KMS-11 (cell line): ENCODE measurements at regions not wholly inside any gene's neighbourhood (a gene's known extent, or its start where the extent isn't known, plus 50 kb on each side); places are given as distances from the start of the nearest gene placed in this dataset.

Experiments used
- H2AFZ ChIP-seq: fragments of 200-600 bp; sonication (generic); 2 replicates; pipeline ENCODE4 v1.6.1; 2016; ENCODE audit warnings: antibody characterized with exemption, mixed run types, low read depth
- H3K27ac ChIP-seq: fragments of 200-600 bp; sonication (generic); 2 replicates; pipeline ENCODE4 v1.6.1; 2016; ENCODE audit warnings: mild to moderate bottlenecking, mixed run types
- H3K27me3 ChIP-seq: fragments of 200-600 bp; sonication (generic); 2 replicates; pipeline ENCODE4 v1.6.1; 2017; ENCODE audit warnings: mild to moderate bottlenecking, low read depth, mixed run types, moderate library complexity; ENCODE audit not compliant: insufficient read depth
- H3K36me3 ChIP-seq: fragments of 200-600 bp; sonication (generic); 2 replicates; pipeline ENCODE4 v1.6.1; 2017; ENCODE audit warnings: mild to moderate bottlenecking, mixed run types; ENCODE audit not compliant: insufficient read depth
- H3K4me1 ChIP-seq: fragments of 200-600 bp; sonication (generic); 2 replicates; pipeline ENCODE4 v1.6.1; 2016; ENCODE audit warnings: mild to moderate bottlenecking, low read depth, mixed run types; ENCODE audit not compliant: poor library complexity, severe bottlenecking
- H3K4me2 ChIP-seq: fragments of 200-600 bp; sonication (generic); 2 replicates; pipeline ENCODE4 v1.7.0; 2016; ENCODE audit warnings: mild to moderate bottlenecking, mixed run types
- H3K4me3 ChIP-seq: fragments of 200-600 bp; sonication (generic); IDR thresholded peaks from 2 replicates; pipeline ENCODE4 v1.6.1; 2017; ENCODE audit warnings: low read depth, low read length, mixed read lengths; ENCODE audit not compliant: insufficient read depth
- H3K79me2 ChIP-seq: fragments of 200-600 bp; sonication (generic); 2 replicates; pipeline ENCODE4 v1.6.1; 2016; ENCODE audit warnings: low read depth, mixed run types; ENCODE audit not compliant: insufficient read depth
- H3K9ac ChIP-seq: fragments of 200-600 bp; sonication (generic); 2 replicates; pipeline ENCODE4 v1.6.1; 2016; ENCODE audit warnings: mild to moderate bottlenecking, mixed run types
- H4K20me1 ChIP-seq: fragments of 200-600 bp; sonication (generic); 2 replicates; pipeline ENCODE4 v1.6.1; 2016; ENCODE audit warnings: mild to moderate bottlenecking, mixed run types; ENCODE audit not compliant: insufficient read depth
- TF ChIP-seq, protein P1 (sequence below): fragments of 200-600 bp; sonication (generic); conservative IDR thresholded peaks from 2 replicates; pipeline ENCODE4 v1.6.1; 2017; ENCODE audit warnings: low read depth, mild to moderate bottlenecking, antibody characterized with exemption, low read length, moderate library complexity, mixed read lengths

DNA sequence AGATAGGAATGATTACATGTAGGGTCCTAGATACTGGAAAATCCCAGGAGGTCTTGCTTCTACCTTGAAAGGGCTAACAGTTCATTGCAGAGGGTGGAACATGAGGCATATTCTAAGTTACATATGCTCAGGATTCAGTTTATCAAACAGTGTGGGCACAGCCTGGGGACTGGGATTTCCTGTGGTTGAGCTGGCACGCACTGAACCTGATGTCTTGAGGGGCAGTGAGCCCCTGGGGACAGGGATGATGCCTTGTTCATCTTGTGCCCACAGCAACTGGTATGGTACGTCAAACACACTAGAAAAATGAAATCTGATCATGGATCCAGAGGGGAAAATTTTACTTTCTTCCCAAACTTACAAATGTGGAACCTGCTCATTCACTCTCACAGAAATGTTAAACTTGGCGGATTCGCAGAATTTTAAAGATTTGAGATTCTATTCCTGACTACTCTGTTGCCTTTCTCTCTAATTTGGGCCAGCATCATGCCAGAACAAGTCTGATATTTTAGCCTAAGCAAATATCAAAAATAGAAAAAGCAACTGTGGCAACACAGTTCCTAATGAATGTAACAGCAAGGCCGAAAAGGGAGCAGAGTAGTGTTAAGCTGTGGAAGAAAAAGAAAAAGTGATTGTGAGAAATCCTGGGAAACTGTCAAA is 68.2 kb upstream of the COL24A1 start:
- no peaks in the 10 kb centered on the region for H3K79me2 ChIP-seq
- no peaks in the 10 kb centered on the region for H3K36me3 ChIP-seq
- no peak overlapping the region for H3K4me3 ChIP-seq
- no peaks in the 10 kb centered on the region for H3K27me3 ChIP-seq
- H3K4me1 ChIP-seq = no peaks in the 10 kb centered on the region
- H3K27ac ChIP-seq = no peak overlapping the region
- no peak overlapping the region for H3K9ac ChIP-seq
- no peaks in the 10 kb centered on the region for H4K20me1 ChIP-seq
- TF ChIP-seq, protein P1, sequence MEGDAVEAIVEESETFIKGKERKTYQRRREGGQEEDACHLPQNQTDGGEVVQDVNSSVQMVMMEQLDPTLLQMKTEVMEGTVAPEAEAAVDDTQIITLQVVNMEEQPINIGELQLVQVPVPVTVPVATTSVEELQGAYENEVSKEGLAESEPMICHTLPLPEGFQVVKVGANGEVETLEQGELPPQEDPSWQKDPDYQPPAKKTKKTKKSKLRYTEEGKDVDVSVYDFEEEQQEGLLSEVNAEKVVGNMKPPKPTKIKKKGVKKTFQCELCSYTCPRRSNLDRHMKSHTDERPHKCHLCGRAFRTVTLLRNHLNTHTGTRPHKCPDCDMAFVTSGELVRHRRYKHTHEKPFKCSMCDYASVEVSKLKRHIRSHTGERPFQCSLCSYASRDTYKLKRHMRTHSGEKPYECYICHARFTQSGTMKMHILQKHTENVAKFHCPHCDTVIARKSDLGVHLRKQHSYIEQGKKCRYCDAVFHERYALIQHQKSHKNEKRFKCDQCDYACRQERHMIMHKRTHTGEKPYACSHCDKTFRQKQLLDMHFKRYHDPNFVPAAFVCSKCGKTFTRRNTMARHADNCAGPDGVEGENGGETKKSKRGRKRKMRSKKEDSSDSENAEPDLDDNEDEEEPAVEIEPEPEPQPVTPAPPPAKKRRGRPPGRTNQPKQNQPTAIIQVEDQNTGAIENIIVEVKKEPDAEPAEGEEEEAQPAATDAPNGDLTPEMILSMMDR = no peak
- H2AFZ ChIP-seq = no peak overlapping the region
- no peak overlapping the region for H3K4me2 ChIP-seq

DNA sequence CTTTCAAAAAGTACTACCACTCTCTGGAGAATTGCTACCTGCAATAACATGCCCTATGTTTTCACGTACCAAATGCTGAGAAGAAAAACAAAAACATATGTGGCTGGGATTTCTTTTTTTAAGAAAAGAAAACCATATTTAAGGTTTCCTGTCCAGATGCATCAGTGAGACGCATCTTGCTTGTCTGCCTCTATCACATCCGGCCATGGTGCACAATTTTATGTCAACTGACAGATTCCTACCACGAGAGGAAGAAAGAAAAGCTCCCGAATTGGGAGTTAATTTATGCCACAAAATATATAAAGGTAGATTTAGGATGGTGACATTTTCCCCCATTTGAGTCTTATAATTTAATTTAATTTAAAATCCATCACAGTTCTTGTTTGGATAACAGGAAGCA is 62.3 kb upstream of the COL24A1 start:
- H3K4me3 ChIP-seq = no peak overlapping the region
- no peaks in the 10 kb centered on the region for H4K20me1 ChIP-seq
- no peak overlapping the region for H3K27ac ChIP-seq
- H3K9ac ChIP-seq = no peak overlapping the region
- H3K79me2 ChIP-seq = no peaks in the 10 kb centered on the region
- H3K27me3 ChIP-seq = no peaks in the 10 kb centered on the region
- H3K4me1 ChIP-seq = no peaks in the 10 kb centered on the region
- H3K36me3 ChIP-seq = no peaks in the 10 kb centered on the region
- no peak overlapping the region for H2AFZ ChIP-seq
- TF ChIP-seq, protein P1 = no peak
- H3K4me2 ChIP-seq = no peak overlapping the region

DNA sequence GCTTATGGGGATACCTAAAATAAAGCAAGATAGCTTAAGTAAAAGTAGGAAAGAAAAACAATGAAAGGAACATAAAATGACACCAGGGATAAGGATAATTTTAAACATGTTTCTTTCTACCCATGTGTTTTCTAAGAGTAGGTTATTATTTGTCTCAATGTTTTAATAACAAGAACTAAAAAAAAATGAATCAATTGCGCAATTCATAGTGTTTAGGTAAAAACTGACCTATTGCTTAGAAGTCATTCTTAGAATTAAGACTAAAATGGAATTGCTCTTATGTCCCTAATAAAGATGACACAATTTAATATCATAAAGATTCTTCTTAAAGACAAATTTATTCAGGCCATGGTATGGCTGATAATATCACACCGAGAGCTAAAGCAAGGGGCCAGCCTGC is 58.0 kb upstream of the COL24A1 start:
- TF ChIP-seq, protein P1 = no peak
- H2AFZ ChIP-seq = no peak overlapping the region
- no peaks in the 10 kb centered on the region for H3K4me1 ChIP-seq

DNA sequence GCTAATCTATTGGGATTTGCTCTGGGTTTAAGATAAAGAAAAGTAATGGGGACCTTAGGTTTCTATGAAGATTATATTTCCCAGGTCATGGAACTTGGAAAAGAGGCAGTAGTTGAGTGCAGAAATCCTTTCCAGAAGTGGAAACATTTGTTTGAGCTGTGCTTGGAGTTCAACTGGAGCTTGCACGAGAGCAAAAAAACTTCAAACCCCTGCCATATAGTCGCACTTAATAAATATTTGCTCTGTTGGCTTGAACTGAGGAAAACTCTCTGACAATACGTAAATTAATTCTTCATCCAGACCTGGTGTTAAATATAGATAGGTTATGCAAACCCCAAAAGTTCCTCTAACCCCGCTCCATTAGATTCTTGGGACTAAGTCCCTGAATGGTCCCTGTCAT is 52.8 kb upstream of the COL24A1 start:
- Histone ChIP-seq H3K4me1 (no peaks in the 10 kb centered on the region), H3K27ac (no peak overlapping the region), H3K4me3 (no peak overlapping the region), H3K79me2 (no peaks in the 10 kb centered on the region), H3K27me3 (no peaks in the 10 kb centered on the region), H3K9ac (no peak overlapping the region), H2AFZ (no peak overlapping the region), H3K36me3 (no peaks in the 10 kb centered on the region), H4K20me1 (no peaks in the 10 kb centered on the region), H3K4me2 (no peak overlapping the region)
- TF ChIP-seq, protein P1 = no peak

More for the DNA sequence above, 58.0 kb upstream of the COL24A1 start:
- Histone ChIP-seq H3K4me3 (no peak overlapping the region), H3K9ac (no peak overlapping the region), H3K36me3 (no peaks in the 10 kb centered on the region), H3K79me2 (no peaks in the 10 kb centered on the region), H4K20me1 (no peaks in the 10 kb centered on the region), H3K4me2 (no peak overlapping the region), H3K27me3 (no peaks in the 10 kb centered on the region), H3K27ac (no peak overlapping the region)
